Sigmoid colon (tissue), 6 donors: ENCODE measurements at regions not wholly inside any gene's neighbourhood (a gene's known extent, or its start where the extent isn't known, plus 50 kb on each side); places are given as distances from the start of the nearest gene placed in this dataset.

Experiments
- DNase-seq: peaks from one replicate; pipeline ENCODE4 v3.0.0-alpha.2; 2019
- H3K27ac ChIP-seq, 4 donors: fragments of 200-600 bp; sonication (generic); one replicate each; pipeline ENCODE4 v1.5.1; 2016 to 2019; ENCODE audit warnings: mild to moderate bottlenecking in 1 of 4
- H3K27me3 ChIP-seq, 3 donors: fragments of 200-600 bp; sonication (generic); one replicate each; pipeline ENCODE4 v1.5.1; 2019; ENCODE audit warnings: mild to moderate bottlenecking in 1 of 3
- H3K36me3 ChIP-seq, 4 donors: fragments of 200-600 bp; sonication (generic); one replicate each; pipeline ENCODE4 v1.5.1; 2016 to 2019
- H3K4me1 ChIP-seq, 4 donors: fragments of 200-600 bp; sonication (generic); one replicate each; pipeline ENCODE4 v1.5.1; 2017 to 2019
- H3K4me3 ChIP-seq, 4 donors: fragments of 200-600 bp; sonication (generic); one replicate each; pipeline ENCODE4 v1.5.1; 2017 to 2019; ENCODE audit warnings: mild to moderate bottlenecking in 2 of 4, moderate library complexity in 1 of 4
- H3K9me3 ChIP-seq, 4 donors: fragments of 200-600 bp in 3 of 4; sonication (generic) in 3 of 4; one replicate each; pipeline versions ENCODE4 v1.5.1 to v1.6.1; 2013 to 2019
- EP300 ChIP-seq, 4 donors: sonication (generic); formaldehyde crosslinking; IDR thresholded peaks; one replicate each; pipeline ENCODE4 v1.6.1; 2017; ENCODE audit warnings: antibody characterized with exemption in 4 of 4
- POLR2A ChIP-seq, 2 donors: fragments of 450-650 bp; IDR thresholded peaks; one replicate each; pipeline ENCODE4 v1.6.1; 2016; ENCODE audit warnings: antibody characterized with exemption in 2 of 2, mild to moderate bottlenecking in 2 of 2, moderate library complexity in 2 of 2
- POLR2AphosphoS5 ChIP-seq, 4 donors: sonication (generic); formaldehyde crosslinking; IDR thresholded peaks; one replicate each; pipeline ENCODE4 v1.6.1; 2017; ENCODE audit warnings: antibody characterized with exemption in 4 of 4
- WGBS, 2 donors: extraction: QIAGEN DNeasy Blood & Tissue Kit; methylation state at CpG; one replicate each; pipeline ENCODE4 v1.1.7; 2013; 5-methylcytosine and 5-hydroxymethylcytosine counted together
- intact Hi-C: fragments of 100-400 bp; cut with DNase I; formaldehyde crosslinking; loops from one replicate; pipeline ENCODE4 v1.15.1; 2023
- TF ChIP-seq, protein P1 (sequence below), 4 experiments: fragments of 450-650 bp in 3 of 4; fragments of 200-600 bp in 1 of 4; IDR thresholded peaks; one replicate each; pipeline ENCODE4 v1.5.1; 2016 to 2019; ENCODE audit warnings: antibody characterized with exemption in 4 of 4, mild to moderate bottlenecking in 3 of 4, moderate library complexity in 2 of 4
- donor health status: healthy with polysubstance abuse.
- donor health status: healthy.

DNA sequence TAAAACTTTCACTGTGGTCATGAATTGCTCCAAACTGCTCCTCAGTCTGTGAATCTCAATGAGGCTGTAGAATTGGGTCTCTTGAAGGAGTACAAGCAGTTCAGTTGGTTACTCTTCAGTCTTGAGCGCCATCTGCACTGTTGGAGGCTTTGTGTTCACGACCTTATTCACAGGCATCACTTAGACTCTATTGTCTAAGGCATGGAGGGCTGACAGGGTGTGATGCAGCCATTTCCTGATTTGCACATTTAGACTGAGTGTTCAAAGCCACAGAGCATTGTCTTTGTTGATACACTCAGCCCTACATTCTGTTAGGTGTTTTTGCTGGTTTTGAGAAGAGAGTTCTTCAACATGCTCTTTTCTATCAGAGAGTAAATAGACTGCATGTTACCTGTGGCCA lies 355.9 kb upstream of the RIOK2 start:
- H3K27me3 ChIP-seq, result no peaks in the 10 kb centered on the region
- no peaks in the 10 kb centered on the region for H3K4me1 ChIP-seq
- H3K4me3 ChIP-seq, result no peak overlapping the region
- TF ChIP-seq POLR2A (IDR thresholded peaks at IDR 0.05) (no peak), EP300 (IDR thresholded peaks at IDR 0.05) (no peak), POLR2AphosphoS5 (IDR thresholded peaks at IDR 0.05) (no peak)
- TF ChIP-seq, protein P1, sequence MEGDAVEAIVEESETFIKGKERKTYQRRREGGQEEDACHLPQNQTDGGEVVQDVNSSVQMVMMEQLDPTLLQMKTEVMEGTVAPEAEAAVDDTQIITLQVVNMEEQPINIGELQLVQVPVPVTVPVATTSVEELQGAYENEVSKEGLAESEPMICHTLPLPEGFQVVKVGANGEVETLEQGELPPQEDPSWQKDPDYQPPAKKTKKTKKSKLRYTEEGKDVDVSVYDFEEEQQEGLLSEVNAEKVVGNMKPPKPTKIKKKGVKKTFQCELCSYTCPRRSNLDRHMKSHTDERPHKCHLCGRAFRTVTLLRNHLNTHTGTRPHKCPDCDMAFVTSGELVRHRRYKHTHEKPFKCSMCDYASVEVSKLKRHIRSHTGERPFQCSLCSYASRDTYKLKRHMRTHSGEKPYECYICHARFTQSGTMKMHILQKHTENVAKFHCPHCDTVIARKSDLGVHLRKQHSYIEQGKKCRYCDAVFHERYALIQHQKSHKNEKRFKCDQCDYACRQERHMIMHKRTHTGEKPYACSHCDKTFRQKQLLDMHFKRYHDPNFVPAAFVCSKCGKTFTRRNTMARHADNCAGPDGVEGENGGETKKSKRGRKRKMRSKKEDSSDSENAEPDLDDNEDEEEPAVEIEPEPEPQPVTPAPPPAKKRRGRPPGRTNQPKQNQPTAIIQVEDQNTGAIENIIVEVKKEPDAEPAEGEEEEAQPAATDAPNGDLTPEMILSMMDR (IDR thresholded peaks at IDR 0.05), result no peak
- DNase-seq, result no peak
- no peaks in the 10 kb centered on the region for H3K9me3 ChIP-seq
- no peaks in the 10 kb centered on the region for H3K36me3 ChIP-seq
- 83 to 94% methylated on average over 2 of the region's 2 CpGs for WGBS, 2 donors
- no peak overlapping the region for H3K27ac ChIP-seq
- intact Hi-C loops, result no loop called here

DNA sequence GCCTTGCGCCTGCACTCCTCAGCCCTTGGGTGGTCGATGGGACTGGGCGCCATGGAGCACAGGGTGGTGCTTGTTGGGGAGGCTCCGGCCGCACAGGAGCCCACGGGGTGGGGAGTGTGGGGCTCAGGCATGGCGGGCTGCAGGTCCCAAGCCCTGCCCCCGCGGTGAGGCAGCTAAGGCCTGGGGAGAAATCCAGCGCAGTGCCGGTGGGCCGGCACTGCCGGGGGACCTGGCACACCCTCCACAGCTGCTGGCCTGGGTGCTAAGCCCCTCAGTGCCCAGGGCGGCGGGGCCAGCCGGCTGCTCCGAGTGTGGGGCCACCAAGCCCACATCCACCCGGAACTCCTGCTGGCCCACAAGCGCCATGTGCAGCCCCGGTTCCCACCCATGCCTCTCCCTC lies 358.8 kb upstream of the RIOK2 start:
- 96 to 97% methylated on average over 20 of the region's 20 CpGs for WGBS, 2 donors
- DNase-seq, result no peak
- no peaks in the 10 kb centered on the region for H3K36me3 ChIP-seq
- intact Hi-C loops, result no loop called here
- H3K27ac ChIP-seq, result no peak overlapping the region
- no peaks in the 10 kb centered on the region for H3K27me3 ChIP-seq
- H3K4me3 ChIP-seq, result no peak overlapping the region
- H3K4me1 ChIP-seq, result no peaks in the 10 kb centered on the region
- H3K9me3 ChIP-seq, result no peaks in the 10 kb centered on the region
- TF ChIP-seq POLR2A (IDR thresholded peaks at IDR 0.05) (no peak), POLR2AphosphoS5 (IDR thresholded peaks at IDR 0.05) (no peak), EP300 (IDR thresholded peaks at IDR 0.05) (no peak)
- TF ChIP-seq, protein P1 (IDR thresholded peaks at IDR 0.05), result no peak

- TF ChIP-seq, protein P1 (IDR thresholded peaks at IDR 0.05), result no peak
- TF ChIP-seq POLR2A (IDR thresholded peaks at IDR 0.05) (no peak), EP300 (IDR thresholded peaks at IDR 0.05) (no peak), POLR2AphosphoS5 (IDR thresholded peaks at IDR 0.05) (no peak)
- H3K4me1 ChIP-seq, result no peaks in the 10 kb centered on the region
- H3K27ac ChIP-seq, result no peak overlapping the region
- no peaks in the 10 kb centered on the region for H3K27me3 ChIP-seq
- intact Hi-C loops, result no loop called here
- DNase-seq, result no peak
- no peak overlapping the region for H3K4me3 ChIP-seq
- 76 to 95% methylated on average over 1 of the region's 1 CpG for WGBS, 2 donors
- no peaks in the 10 kb centered on the region for H3K36me3 ChIP-seq
- H3K9me3 ChIP-seq, result no peaks in the 10 kb centered on the region
Observed at GRCh38 chr5:97542469-97542868, 359.4 kb upstream of the RIOK2 start.

DNA sequence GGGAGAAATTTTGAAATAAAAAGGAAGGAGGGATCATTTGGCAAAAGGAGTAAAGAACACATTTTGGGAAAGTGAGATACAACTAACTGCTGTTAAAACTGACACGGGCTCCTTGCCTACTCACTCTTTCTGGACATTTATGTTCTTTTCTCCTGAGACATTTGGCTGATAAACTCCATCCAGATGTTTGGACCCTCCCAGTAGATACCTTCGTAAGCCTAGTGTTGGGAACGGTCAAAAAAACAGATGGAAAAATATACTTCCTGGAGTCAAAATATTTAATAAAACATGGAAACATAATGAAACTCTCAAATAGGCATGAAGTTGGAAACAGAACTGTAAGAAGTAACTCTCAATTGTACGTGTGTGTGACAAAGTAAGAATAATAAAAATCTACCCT lies 360.1 kb upstream of the RIOK2 start:
- no peak for DNase-seq
- Histone ChIP-seq H3K36me3 (no peaks in the 10 kb centered on the region), H3K27ac (no peak overlapping the region), H3K4me1 (no peaks in the 10 kb centered on the region), H3K4me3 (no peak overlapping the region), H3K27me3 (no peaks in the 10 kb centered on the region), H3K9me3 (no peaks in the 10 kb centered on the region)
- intact Hi-C loops, result no loop called here
- TF ChIP-seq EP300 (IDR thresholded peaks at IDR 0.05) (no peak), POLR2AphosphoS5 (IDR thresholded peaks at IDR 0.05) (no peak), POLR2A (IDR thresholded peaks at IDR 0.05) (no peak)
- TF ChIP-seq, protein P1 (IDR thresholded peaks at IDR 0.05), result no peak
- WGBS, 2 donors, result 84 to 86% methylated on average over 4 of the region's 4 CpGs

- no peak for TF ChIP-seq POLR2AphosphoS5 (IDR thresholded peaks at IDR 0.05)
- TF ChIP-seq, protein P1 (IDR thresholded peaks at IDR 0.05), result no peak
- no peak for TF ChIP-seq EP300 (IDR thresholded peaks at IDR 0.05)
- TF ChIP-seq POLR2A (IDR thresholded peaks at IDR 0.05), result no peak
- no peak for DNase-seq
- no peaks in the 10 kb centered on the region for H3K9me3 ChIP-seq
- no peaks in the 10 kb centered on the region for H3K36me3 ChIP-seq
- H3K27me3 ChIP-seq, result no peaks in the 10 kb centered on the region
- no peak overlapping the region for H3K4me3 ChIP-seq
- intact Hi-C loops, result no loop called here
- 59 to 76% methylated on average over 3 of the region's 3 CpGs for WGBS, 2 donors
- H3K4me1 ChIP-seq, result no peaks in the 10 kb centered on the region
- H3K27ac ChIP-seq, result no peak overlapping the region
Observed at GRCh38 chr5:97544240-97544639, 361.2 kb upstream of the RIOK2 start.
